Neural cell (in vitro differentiated cells): ENCODE measurements at regions not wholly inside any gene's neighbourhood (a gene's known extent, or its start where the extent isn't known, plus 50 kb on each side); places are given as distances from the start of the nearest gene placed in this dataset.

Experiments used
- H2AFZ ChIP-seq: fragments of 200-600, 300-800 bp; sonication (generic), shearing (Covaris generic); 2 replicates; pipeline ENCODE4 v1.6.0; 2014; ENCODE audit warnings: low read depth, mild to moderate bottlenecking, antibody characterized with exemption, low read length, moderate library complexity
- H3F3A ChIP-seq: fragments of 200-600 bp; shearing (Covaris generic); 2 replicates; pipeline ENCODE4 v1.6.1; 2016; ENCODE audit warnings: mild to moderate bottlenecking, moderate library complexity, mixed read lengths, antibody characterized with exemption, low read length; ENCODE audit not compliant: insufficient read depth, poor library complexity, severe bottlenecking
- H3K27ac ChIP-seq: fragments of 200-600, 300-800 bp; sonication (generic), shearing (Covaris generic); 2 replicates; pipeline ENCODE4 v1.5.1; 2014; ENCODE audit warnings: mild to moderate bottlenecking, low read length, moderate library complexity
- H3K27me3 ChIP-seq: fragments of 300-800, 200-600 bp; sonication (generic), shearing (Covaris generic); 2 replicates; pipeline ENCODE4 v1.6.0; 2014; ENCODE audit warnings: mild to moderate bottlenecking, low read depth, low read length, moderate library complexity; ENCODE audit not compliant: insufficient read depth
- H3K36me3 ChIP-seq: fragments of 300-800, 200-600 bp; sonication (generic), shearing (Covaris generic); 2 replicates; pipeline ENCODE4 v1.5.1; 2014; ENCODE audit warnings: mild to moderate bottlenecking, antibody characterized with exemption, low read length, moderate library complexity; ENCODE audit not compliant: insufficient read depth
- H3K4me2 ChIP-seq: fragments of 300-800, 200-600 bp; sonication (generic), shearing (Covaris generic); 2 replicates; pipeline ENCODE4 v1.6.0; 2014; ENCODE audit warnings: mild to moderate bottlenecking, low read length
- H3K4me3 ChIP-seq: fragments of 300-800, 200-600 bp; sonication (generic), shearing (Covaris generic); 2 replicates; pipeline ENCODE4 v1.5.1; 2014; ENCODE audit warnings: mild to moderate bottlenecking, low read length, moderate library complexity
- H3K79me2 ChIP-seq: fragments of 200-600 bp; shearing (Covaris generic); replicated peaks from 2 replicates; pipeline ENCODE4 v1.6.0; 2014; ENCODE audit warnings: mild to moderate bottlenecking, low read length, moderate library complexity; ENCODE audit not compliant: insufficient read depth
- H3K9ac ChIP-seq: fragments of 300-800, 200-600 bp; sonication (generic), shearing (Covaris generic); 2 replicates; pipeline ENCODE4 v1.6.1; 2016; ENCODE audit warnings: mild to moderate bottlenecking, low read length, mixed read lengths
- H3K9me2 ChIP-seq: fragments of 200-600 bp; shearing (Covaris generic); 2 replicates; pipeline ENCODE4 v1.6.1; 2016; ENCODE audit warnings: mild to moderate bottlenecking, low read length, mixed read lengths; ENCODE audit not compliant: insufficient read depth
- H3K9me3 ChIP-seq: fragments of 200-600, 300-800 bp; sonication (generic), shearing (Covaris generic); 2 replicates; pipeline ENCODE4 v1.6.1; 2016; ENCODE audit warnings: mild to moderate bottlenecking, mixed run types, low read length, moderate library complexity, mixed read lengths
- H4K20me1 ChIP-seq: fragments of 200-600 bp; shearing (Covaris generic); 2 replicates; pipeline ENCODE4 v1.6.1; 2016; ENCODE audit warnings: mild to moderate bottlenecking, mixed run types; ENCODE audit not compliant: insufficient read depth
- EP300 ChIP-seq: fragments of 450-650 bp; conservative IDR thresholded peaks from 2 replicates; pipeline ENCODE4 v1.6.1; 2014; ENCODE audit warnings: antibody characterized with exemption, mild to moderate bottlenecking, moderate library complexity; ENCODE audit not compliant: poor library complexity, severe bottlenecking
- EZH2 ChIP-seq: fragments of 200-600, 300-800 bp; shearing (Covaris generic), sonication (generic); IDR thresholded peaks from 2 replicates; pipeline ENCODE4 v1.6.1; 2014; ENCODE audit warnings: antibody characterized with exemption, low read length, borderline replicate concordance, mild to moderate bottlenecking; ENCODE audit not compliant: insufficient read depth, poor library complexity, severe bottlenecking
- MXI1 ChIP-seq: fragments of 450-650 bp; conservative IDR thresholded peaks from 2 replicates; pipeline ENCODE4 v1.6.1; 2014; ENCODE audit warnings: antibody characterized with exemption, mild to moderate bottlenecking; ENCODE audit not compliant: poor library complexity, severe bottlenecking
- POLR2AphosphoS5 ChIP-seq: IDR thresholded peaks from 2 replicates; pipeline ENCODE4 v1.6.1; 2012
- RAD21 ChIP-seq: fragments of 450-650 bp; conservative IDR thresholded peaks from 2 replicates; pipeline ENCODE4 v1.6.1; 2014; ENCODE audit warnings: antibody characterized with exemption, mild to moderate bottlenecking, moderate library complexity
- SMC3 ChIP-seq: fragments of 450-650 bp; conservative IDR thresholded peaks from 2 replicates; pipeline ENCODE4 v1.6.1; 2014; ENCODE audit warnings: antibody characterized with exemption, mild to moderate bottlenecking, moderate library complexity; ENCODE audit not compliant: poor library complexity
- TAF1 ChIP-seq: IDR thresholded peaks from 2 replicates; pipeline ENCODE4 v1.6.1; 2012; ENCODE audit warnings: low read depth
- TF ChIP-seq, protein P1 (sequence below): fragments of 450-650 bp; IDR thresholded peaks from 2 replicates; pipeline ENCODE4 v1.5.1; 2014; ENCODE audit warnings: antibody characterized with exemption, mild to moderate bottlenecking, moderate library complexity; ENCODE audit not compliant: poor library complexity, severe bottlenecking
- TF ChIP-seq, protein P2 (sequence below): IDR thresholded peaks from 2 replicates; pipeline ENCODE4 v1.6.1; 2012; ENCODE audit warnings: borderline replicate concordance

DNA sequence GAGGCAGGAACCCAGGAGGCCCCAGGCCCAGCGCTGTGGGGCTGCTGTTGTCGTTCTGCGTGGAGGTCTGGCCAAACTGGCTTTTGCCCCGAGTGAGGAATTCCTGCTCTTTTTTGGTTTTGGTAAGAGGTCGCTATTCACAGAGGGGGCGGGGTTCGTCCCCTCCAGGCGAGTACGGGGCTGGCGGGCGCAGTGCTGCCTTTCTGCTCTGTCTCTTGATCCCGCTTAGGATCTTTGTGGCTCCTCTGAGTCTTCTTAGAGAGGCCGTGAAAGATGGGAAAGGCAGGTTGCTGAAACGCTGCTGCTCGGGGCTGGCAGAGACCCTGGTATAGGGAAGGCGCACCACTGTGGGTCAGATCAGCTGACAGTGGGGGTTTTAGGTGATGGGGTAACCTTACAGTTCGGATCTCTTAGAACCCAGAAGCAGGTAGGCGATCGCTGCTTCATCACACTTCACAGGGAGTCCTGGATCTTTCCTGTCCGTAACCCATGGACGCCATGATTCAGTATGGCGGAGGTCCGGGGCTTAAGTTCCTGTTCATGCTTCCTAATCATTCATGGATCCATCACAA, 136.7 kb downstream of the KIF20B start:
- Histone ChIP-seq H3K79me2 (no peaks in the 10 kb centered on the region), H3K9ac (no peak overlapping the region), H3K4me2 (no peak overlapping the region), H4K20me1 (no peaks in the 10 kb centered on the region), H3K9me2 (no peaks in the 10 kb centered on the region), H3K27ac (no peak overlapping the region), H3K4me3 (no peak overlapping the region), H3K27me3 (no peaks in the 10 kb centered on the region), H3K36me3 (no peaks in the 10 kb centered on the region), H3K9me3 (no peaks in the 10 kb centered on the region), H2AFZ (no peak overlapping the region), H3F3A (no peaks in the 10 kb centered on the region)
- no peak for TF ChIP-seq EP300
- TF ChIP-seq TAF1, result no peak
- no peak for TF ChIP-seq RAD21
- TF ChIP-seq EZH2, result no peak
- TF ChIP-seq, protein P1, sequence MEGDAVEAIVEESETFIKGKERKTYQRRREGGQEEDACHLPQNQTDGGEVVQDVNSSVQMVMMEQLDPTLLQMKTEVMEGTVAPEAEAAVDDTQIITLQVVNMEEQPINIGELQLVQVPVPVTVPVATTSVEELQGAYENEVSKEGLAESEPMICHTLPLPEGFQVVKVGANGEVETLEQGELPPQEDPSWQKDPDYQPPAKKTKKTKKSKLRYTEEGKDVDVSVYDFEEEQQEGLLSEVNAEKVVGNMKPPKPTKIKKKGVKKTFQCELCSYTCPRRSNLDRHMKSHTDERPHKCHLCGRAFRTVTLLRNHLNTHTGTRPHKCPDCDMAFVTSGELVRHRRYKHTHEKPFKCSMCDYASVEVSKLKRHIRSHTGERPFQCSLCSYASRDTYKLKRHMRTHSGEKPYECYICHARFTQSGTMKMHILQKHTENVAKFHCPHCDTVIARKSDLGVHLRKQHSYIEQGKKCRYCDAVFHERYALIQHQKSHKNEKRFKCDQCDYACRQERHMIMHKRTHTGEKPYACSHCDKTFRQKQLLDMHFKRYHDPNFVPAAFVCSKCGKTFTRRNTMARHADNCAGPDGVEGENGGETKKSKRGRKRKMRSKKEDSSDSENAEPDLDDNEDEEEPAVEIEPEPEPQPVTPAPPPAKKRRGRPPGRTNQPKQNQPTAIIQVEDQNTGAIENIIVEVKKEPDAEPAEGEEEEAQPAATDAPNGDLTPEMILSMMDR, result no peak
- TF ChIP-seq SMC3, result no peak
- no peak for TF ChIP-seq MXI1
- TF ChIP-seq, protein P2, sequence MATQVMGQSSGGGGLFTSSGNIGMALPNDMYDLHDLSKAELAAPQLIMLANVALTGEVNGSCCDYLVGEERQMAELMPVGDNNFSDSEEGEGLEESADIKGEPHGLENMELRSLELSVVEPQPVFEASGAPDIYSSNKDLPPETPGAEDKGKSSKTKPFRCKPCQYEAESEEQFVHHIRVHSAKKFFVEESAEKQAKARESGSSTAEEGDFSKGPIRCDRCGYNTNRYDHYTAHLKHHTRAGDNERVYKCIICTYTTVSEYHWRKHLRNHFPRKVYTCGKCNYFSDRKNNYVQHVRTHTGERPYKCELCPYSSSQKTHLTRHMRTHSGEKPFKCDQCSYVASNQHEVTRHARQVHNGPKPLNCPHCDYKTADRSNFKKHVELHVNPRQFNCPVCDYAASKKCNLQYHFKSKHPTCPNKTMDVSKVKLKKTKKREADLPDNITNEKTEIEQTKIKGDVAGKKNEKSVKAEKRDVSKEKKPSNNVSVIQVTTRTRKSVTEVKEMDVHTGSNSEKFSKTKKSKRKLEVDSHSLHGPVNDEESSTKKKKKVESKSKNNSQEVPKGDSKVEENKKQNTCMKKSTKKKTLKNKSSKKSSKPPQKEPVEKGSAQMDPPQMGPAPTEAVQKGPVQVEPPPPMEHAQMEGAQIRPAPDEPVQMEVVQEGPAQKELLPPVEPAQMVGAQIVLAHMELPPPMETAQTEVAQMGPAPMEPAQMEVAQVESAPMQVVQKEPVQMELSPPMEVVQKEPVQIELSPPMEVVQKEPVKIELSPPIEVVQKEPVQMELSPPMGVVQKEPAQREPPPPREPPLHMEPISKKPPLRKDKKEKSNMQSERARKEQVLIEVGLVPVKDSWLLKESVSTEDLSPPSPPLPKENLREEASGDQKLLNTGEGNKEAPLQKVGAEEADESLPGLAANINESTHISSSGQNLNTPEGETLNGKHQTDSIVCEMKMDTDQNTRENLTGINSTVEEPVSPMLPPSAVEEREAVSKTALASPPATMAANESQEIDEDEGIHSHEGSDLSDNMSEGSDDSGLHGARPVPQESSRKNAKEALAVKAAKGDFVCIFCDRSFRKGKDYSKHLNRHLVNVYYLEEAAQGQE, result no peak
- TF ChIP-seq POLR2AphosphoS5, result no peak

DNA sequence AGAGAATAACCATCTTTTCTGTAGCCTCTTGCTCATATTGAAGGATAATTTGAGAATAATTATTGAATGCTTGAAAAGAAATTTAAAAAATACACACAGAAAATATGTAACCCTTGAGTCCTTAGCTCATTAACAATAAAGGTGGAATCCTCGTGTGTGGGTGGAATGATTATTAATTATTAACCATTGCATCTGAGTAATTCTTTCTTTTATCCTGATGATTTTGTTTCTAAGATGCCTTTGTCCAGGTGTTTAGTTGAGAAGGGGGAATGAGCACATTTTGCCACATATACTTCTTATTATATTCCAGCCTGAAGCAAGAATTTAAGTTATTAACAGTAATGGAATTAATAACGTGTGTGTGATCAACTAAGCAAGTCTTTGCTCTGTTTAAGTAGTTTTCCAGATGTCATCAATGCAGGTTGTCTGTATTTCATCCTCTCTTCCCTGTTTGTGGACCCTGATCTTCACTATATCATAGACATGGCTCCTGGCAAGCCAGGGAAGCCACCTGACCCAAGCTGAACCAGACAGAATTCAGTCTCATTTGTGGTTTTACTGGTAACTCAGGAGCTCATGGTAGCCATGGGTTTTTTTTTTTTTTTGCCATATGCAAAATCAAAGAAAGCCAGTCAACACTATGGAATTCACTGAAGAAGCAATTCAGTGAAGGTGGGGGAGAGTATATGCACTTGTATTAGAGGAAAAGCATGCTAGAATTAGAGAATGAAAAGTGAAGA, 144.3 kb downstream of the KIF20B start:
- Histone ChIP-seq H3K4me2 (no peak overlapping the region), H2AFZ (no peak overlapping the region), H3K27ac (no peak overlapping the region), H3K9me2 (no peaks in the 10 kb centered on the region), H4K20me1 (no peaks in the 10 kb centered on the region), H3K27me3 (no peaks in the 10 kb centered on the region), H3K9ac (no peak overlapping the region), H3K4me3 (no peak overlapping the region), H3K36me3 (no peaks in the 10 kb centered on the region), H3K79me2 (no peaks in the 10 kb centered on the region), H3K9me3 (no peaks in the 10 kb centered on the region), H3F3A (no peaks in the 10 kb centered on the region)
- TF ChIP-seq TAF1, result no peak
- TF ChIP-seq MXI1, result no peak
- TF ChIP-seq POLR2AphosphoS5, result no peak
- no peak for TF ChIP-seq EZH2
- TF ChIP-seq EP300, result no peak
- no peak for TF ChIP-seq SMC3
- TF ChIP-seq RAD21, result no peak
- TF ChIP-seq, protein P2, result no peak
- TF ChIP-seq, protein P1, result no peak
